Right lobe of liver (tissue), 4 donors: ENCODE measurements at regions not wholly inside any gene's neighbourhood (a gene's known extent, or its start where the extent isn't known, plus 50 kb on each side); places are given as distances from the start of the nearest gene placed in this dataset.

Source experiments
- CTCF ChIP-seq, 4 donors: fragments of 200-600 bp in 3 of 4; fragments of 450-650 bp in 1 of 4; IDR thresholded peaks; one replicate each; pipeline versions ENCODE4 v1.5.1 to v1.8.0; 2016 to 2022; ENCODE audit warnings: antibody characterized with exemption in 4 of 4, mild to moderate bottlenecking in 2 of 4
- POLR2A ChIP-seq: fragments of 450-650 bp; IDR thresholded peaks from one replicate; pipeline ENCODE4 v1.6.1; 2017; ENCODE audit warnings: antibody characterized with exemption, mild to moderate bottlenecking
- donor health status: DM: no; HTN: no; CAD: no.
- donor health status: DM: no; HTN: no; CAD: no.
- donor health status: DM: no; HTN: yes; CAD: no.

GRCh38 chr11:29261831-29262230, 755.0 kb downstream of the KCNA4 start:
- TF ChIP-seq CTCF (IDR thresholded peaks at IDR 0.05) (no peak), POLR2A (no peak)
